HG03565 (cell line): ENCODE measurements at regions not wholly inside any gene's neighbourhood (a gene's known extent, or its start where the extent isn't known, plus 50 kb on each side); places are given as distances from the start of the nearest gene placed in this dataset.

ENCODE experiments used
- ATAC-seq: cut with Tn5 transposase; IDR thresholded peaks from one replicate; pipeline ENCODE4 v1.9.1; 2021; ENCODE audit warnings: mild to moderate bottlenecking, moderate library complexity; ENCODE audit not compliant: unreplicated experiment

DNA sequence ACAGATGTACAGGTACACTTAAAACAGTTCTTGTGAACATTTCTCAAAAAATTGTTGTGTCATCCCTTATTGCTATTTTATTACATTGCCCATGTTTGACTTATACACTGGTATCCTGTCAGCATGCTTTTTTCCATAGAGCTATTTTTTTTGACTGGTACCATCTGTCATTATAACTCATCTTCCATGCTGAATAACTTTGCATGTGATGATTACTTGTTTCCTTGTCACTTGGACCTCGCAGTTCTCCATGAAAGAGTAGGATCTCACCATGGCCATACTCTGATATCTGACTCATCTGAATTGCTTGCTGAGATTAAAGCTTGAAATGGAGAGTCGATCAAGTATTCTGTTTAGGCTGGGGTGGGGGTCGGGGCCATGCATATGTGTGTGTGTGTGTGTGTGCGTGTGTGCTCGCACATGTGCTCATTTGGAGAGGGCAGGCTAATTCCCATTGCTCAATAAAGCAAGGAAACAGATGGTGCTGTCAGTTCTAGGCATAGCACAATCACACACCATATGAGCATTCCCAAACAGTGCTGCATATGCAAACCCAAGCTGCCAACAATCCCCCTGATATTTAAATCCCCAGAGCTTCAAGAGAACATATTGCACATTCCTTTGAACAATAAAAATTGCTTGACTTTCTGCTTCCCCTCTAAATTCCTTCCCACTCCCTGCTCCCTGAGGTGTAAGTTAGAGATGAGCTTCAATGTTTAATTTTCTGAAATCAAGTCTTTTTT, 62.9 kb downstream of the NHLRC3 start:
- ATAC-seq: no peak

DNA sequence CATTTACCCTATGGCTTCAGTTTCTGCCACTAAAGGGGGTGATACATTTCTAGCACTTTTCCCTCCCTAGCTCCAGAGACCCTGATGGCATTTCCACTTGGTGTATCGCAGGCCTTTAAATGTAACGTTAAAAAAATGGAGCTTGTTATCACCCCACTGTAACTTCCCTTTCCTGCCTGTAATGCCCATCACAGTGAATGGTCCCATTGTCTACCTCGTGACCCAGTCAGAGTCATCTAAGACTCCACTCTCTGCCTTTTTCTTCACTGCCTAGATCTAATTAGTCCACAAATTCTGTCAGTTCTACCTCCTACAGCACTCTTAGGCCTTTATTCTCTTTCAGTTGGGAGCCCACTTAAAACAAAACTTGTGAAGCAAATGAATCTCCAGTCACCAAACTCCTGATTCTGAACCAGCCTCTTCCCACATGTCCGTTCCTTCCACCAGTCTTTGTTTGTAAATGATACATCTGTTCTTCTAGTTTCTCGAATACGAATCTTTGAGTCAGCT, 64.8 kb downstream of the NHLRC3 start:
- ATAC-seq: no peak

DNA sequence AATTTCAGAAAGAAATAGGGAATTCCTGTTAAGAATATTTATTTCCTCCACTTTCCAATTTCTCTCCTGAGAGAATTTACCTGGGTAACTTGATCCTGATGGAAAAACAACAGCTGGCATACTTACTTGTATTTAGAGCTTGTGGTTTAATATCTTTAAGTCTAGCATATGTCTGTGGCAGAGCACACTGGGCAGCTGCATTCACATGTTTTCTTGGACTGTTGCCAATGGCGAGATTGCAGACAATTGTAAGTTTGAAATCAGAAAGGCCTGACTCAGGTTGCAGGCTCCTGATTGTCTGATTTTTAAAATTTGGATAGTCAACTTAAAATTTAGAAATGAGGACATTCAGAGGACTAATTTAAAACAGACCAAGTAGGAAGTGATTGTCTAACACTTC, 66.9 kb downstream of the NHLRC3 start:
- ATAC-seq: no peak

DNA sequence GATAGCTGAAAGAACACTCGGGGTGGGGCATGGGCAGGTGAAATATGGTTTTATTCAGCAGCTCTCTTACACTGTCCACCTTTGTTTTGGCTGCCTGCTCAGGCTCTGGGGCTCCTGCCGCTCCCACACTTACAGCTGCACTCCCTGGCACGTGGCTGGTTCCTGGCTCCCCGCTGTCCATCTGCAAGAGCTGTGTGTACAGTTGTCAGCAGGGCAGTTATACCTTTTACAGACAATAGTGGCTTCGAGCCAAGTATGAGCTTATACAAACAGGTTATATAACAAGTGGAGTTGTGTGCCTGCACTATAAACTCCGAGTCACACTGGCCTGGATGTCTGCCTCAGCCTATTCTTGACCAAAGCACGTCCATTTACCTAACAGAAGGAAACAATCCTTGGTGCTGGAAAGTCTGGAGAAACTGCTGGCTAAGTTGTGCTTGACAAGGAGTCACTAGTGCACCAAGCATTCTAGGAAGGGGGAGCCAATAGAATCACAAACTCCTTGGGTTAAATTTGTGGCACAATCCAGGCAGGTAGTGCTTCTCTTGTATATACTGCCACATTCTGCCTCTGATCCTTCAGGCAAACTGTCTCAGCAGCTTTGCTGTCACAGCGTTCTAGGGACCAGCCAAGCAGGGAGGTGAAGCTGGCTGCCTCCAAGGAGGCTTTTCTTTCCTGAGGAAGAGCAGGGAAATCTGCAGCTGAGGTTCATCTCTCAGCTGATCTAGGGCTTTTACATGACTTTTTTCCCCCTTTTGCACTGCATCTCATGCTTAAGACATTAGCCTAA, 68.2 kb downstream of the NHLRC3 start:
- ATAC-seq: no peak

DNA sequence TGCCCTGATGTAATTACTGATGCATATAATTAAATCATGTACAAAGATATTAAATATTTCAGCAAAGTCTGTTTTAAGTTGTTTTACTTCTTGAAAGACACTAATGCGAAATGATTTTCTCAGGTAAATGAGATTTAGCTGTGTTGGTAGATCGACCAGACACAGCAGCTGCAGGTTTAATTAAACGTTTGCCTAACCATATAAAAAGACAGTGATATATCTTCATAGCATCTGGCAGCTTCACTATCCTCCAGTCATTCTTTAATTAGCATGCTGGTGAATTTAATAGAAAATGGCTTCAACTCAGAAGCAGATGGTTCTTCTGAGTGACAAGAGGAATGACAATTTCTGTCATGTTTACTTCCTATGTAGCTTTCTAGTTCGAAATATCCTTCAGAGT, 69.3 kb downstream of the NHLRC3 start:
- no peak for ATAC-seq

DNA sequence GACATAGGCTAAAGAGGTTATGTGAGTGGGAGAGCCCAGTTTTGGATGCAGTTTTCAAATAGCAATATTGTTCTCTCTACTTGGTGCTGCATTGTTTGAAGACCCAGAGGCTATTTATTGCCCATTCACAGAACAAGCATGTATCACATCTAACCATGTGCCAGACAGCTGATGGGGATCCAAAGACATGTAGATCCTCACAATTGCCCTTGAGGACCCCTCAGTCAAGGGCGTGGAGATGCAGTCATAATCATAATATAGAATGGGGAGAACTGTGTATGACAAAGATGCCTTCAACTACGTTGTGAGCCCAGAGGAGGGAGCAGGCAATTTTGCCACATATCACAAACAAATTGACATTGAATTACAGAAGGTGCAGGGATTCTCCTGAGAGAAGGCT, 70.5 kb downstream of the NHLRC3 start:
- ATAC-seq: no peak

DNA sequence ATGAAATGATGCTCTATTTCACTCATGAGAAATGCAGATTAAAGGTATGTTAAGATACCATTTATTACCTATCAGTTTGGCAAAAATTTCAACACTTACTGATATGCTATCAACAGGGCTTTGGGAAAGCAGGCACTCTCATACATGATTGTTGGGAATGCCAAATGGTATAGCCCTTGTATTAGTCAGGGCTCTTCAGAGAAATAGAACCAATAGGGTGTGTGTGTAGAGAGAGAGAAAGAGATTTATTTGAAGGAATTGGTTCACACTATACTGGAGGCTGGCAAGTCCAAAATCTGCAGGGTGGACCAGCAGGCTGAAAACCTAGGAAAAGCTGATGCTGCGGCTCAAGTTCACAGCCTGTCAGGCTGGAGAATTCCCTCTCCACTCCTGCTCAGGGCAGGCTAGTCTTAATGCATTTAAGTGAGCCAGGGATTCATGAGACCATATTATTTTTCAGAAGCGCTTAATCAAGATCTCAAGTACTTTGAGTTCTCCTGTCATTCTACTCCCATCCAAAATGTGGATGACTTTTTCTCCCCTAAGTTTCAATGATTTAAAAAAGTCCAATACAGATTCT, 72.4 kb downstream of the NHLRC3 start:
- no peak for ATAC-seq

DNA sequence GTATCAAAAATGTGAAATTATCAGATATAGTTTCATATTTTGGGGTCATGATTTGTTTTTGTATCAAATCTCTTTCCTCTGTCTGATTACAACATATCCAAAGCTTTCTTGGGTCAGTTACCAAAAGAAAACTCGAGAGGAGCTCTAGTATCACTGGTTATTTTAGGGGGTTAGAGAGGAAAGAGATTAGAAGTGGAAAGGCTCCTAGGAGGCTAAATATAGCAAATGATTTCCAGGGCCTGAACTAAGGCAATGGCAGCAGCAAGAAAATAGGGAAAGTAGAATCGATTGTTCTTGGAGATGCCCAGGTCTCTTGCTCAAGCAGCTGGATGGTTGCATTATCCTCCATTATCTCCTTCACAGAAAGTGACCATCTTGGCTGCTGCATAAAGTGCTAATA, 72.9 kb downstream of the NHLRC3 start:
- no peak for ATAC-seq

DNA sequence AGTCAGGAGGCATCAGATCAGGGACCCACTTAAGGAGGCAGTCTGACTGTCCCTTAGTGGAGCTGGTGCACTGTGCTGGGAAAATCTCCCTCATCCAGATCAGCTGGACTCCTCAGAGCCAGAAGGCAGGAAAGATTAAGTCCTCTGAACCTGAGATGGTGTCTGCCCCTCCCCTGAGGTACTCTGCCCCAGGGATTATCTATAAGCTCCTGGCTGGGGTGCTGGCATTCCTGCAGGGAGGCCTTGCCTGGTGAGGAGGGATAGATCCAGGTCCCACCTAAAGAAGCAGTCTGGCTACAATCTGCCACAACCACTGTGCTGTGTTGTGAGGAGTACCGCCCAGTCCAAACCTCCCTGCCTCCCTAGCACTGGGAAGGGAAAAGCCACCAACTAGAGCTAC, 81.2 kb downstream of the NHLRC3 start:
- ATAC-seq: no peak

DNA sequence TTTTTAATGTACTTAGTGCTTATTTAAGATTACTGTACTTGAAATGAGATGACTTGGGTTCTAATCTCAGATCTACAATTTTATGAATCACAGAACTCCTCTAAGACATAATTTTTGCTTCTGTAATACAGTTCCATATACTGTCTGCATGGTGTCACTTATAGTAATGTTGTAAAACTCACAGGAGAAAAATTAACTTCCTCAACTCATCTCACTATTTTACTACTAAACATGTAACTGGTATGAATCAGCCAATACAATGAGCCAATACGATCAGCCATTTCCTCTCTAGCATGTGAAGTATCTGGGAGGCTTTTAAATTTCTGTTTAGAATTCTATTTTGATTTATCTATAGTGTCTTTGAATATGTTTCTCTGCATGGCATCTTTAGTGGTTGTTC, 85.3 kb downstream of the NHLRC3 start:
- ATAC-seq: no peak

DNA sequence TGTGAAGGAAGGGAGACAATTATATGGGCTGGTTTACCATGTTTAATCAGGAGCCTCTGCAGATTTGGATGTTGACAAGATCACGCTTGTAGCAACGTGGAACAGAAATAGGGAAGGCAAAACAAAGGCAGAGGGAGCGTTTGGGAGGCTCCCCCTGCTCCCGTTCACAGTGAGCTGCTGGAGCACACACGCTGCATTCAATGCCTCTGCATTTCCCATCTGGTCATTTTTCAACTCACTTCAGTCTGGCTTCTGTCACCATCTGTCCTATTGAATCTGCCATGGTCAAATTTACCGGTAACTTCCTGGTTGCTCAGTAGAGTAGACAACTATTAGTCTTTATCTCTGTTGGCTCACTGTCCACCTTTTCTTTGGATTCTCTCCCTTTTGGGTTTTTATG, 91.0 kb downstream of the NHLRC3 start:
- no peak for ATAC-seq

DNA sequence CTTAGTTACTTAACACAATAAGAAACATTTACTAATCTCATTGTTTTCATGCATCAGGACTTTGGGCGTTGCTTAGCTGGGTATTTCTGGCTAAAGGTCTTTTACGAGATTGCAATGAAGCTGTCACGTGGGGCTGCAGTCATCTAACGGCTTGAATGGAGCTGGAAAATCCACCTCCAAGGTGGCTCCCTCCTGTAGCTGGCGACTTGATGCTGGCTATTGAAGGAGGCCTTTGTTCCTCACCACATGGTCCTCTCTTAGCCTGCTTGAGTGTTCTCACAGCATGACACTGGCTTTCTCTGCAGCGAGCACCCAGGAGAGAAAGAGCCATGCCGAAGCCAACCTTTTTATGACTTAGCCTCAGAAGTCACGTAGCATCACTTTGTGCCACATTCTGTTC, 92.0 kb downstream of the NHLRC3 start:
- ATAC-seq: no peak

DNA sequence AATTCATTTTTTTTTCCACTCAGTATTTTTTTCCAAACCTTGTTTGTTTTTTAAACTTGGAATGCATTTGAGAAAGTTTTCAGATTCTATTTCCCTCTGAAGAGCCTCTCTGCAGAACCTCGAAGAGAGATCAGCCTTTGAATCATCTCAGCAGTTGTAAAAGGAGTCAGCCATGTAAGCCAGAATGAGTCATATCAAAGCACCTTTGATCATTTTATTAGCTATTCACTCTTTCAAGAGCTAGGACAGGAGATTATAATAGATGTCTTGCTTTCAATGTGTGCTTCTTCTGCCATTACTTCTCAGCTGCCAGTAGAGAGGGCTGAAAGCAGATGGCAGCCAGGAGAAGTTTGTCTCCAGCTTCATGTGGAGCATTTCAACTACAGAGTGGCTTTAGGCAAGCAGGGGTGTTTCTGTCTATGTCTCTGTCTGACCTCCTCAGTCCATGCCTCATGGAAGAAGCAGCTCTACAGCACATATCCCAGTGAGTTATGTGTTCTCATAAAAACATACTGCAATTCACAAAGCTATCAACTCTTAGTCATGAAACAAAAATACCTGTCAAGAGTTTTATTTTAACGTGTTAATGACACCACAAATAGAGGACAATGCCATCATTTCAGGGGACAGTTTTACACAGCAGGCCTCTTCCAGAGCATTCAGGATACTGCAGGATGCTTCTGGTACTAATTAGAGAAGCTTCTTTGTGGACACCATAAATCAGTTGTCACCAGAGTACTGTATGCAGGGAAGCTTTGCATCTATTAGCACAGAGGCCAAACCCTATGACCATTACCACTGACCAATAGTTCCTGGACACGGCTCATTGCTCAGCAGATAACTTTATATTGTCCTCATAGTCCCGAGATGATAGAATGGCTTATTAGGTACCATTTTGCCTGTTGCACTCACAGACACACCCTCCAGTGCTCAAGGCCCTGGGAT, 94.3 kb downstream of the NHLRC3 start:
- no peak for ATAC-seq

DNA sequence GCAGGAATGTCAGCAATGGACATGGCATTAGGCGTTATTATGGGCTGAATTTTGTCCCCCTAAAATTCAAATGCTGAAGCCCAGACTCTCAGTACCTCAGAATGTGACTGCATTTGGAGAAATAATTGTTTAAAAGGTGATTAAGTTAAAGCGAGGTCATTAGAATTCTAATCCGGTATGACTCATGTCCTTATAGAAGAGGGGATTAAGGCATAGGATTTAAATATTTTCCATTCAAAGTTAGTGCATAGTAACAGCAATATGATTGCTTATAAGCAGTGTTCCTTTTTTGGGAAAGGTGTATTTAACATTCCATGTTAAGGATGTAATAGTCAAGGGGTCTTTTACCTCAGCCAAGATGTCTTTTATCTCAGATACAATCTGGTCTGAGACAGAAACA, 95.5 kb downstream of the NHLRC3 start:
- ATAC-seq: no peak

DNA sequence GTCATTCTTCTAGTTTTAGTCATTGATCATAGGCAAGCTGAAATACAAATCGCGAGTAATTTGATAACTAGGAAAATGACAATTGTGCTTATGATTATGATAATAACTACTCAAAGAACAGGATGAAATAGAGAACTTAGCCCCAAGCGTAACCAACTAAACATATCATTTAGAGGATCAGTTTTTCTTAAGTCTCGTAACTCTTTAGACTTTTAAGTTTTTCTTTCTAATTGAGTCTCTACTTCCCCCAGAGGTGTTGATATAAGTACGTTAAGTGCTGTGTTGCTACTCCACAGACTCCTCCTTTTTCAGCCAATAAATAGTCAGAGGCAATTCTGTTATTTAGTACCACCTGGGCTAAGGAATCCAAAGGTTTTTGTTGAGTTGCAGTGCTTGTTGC, 96.3 kb downstream of the NHLRC3 start:
- no peak for ATAC-seq

DNA sequence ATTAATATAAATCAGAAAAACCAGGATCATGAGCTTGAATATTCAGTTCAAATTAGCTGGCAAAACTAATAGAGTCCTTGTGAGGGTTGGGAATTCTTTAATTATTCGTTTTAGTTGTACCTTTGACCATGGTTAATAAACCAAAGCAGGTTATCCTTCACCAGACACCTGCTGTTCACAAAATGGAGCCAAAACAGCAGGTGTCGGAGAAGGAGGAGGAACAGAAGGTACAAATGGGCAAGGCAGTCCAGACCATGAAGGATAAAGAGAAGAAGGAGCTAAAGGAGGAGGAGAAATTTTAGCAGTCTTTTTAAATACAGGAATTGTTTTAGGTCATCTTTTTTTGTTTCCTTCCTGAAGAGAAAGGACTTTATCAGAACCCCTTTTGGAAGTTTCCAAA, 106.1 kb downstream of the NHLRC3 start:
- no peak for ATAC-seq

DNA sequence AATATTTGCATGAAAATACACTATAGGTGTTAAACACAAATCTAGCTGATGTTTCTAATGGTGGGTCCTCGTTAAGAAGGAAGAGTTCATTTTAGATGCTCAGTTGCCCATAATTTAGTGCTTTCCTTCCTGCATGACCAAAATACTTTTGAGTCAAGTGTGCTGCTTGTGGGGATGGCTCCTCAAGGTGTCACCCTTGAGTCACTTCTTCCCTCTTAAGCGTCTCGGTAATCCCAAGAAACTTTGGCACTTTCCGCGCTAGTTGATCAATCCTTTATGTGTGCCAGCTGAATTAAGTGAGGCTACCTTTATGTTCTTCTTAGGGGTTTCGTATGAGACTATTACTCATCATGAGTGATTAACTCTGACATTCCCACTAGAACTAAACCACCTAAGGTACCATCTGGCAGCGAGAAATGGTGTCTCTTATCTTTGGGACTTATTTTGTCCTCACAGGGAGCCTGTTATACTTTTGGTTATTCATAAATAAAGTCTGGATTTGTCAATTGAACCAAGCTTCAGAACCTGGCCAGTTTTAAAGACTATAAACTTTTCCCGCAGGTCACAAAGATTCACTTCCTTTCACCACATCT, 106.8 kb downstream of the NHLRC3 start:
- ATAC-seq: no peak

DNA sequence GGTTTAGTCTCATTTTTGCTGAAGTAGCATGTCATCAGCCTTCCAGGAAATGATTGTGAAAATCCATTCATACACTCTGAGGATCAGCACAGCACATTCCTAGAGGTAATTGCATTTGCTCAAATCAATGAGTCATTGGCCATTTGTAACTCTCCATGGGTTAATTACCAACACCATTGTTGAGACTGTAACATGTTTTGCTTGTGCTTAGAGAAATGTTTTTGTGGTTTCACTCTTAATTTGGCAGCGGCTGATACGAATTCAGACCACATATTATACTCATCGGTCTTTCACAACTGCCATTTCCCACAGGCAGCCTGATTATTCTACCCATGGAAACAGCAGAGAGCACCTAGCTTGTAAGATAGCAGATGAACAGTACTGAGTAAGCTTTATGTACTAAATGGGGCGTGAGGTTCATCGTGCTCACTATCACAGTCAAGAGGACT, 110.3 kb downstream of the NHLRC3 start:
- no peak for ATAC-seq

DNA sequence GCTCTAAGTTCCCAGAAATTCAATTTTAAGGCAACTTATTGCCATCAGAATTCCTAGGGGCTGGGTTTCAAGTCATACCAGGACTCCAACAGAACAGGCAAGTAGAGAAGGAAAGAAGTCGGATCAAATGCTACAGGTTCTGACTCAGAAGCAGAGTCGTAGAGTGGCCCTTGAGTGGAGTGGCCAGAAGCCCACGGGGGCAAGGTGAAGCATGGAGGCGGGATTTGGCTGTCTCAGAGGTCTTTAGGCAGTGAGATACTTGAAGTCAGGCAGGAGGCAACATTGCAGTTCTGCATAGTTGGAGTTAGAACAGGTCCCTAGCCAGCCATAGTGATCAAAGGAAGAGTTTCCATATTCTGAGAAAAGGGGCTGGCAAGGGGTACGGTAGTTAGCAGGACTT, 111.6 kb downstream of the NHLRC3 start:
- no peak for ATAC-seq

DNA sequence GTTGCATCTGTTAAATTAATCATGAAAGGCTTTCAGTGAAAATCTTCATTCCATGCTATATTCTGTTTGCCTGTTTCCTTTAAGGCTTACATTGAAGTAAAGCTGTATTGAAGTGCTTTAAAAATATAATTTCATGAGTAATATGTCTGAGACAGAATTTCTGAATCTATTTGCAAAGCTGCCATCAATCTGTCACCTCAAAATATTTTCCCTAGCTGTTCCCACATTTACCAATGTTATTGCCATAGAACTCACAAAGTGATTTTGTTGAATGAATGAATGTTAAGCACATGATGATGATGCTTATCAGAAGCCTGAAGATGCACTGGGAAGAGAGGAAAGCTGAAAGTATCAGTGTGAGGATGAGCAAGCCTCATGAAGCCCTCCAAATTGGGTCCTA, 115.8 kb downstream of the NHLRC3 start:
- no peak for ATAC-seq
